HCT116 (cell line): ENCODE measurements at regions not wholly inside any gene's neighbourhood (a gene's known extent, or its start where the extent isn't known, plus 50 kb on each side); places are given as distances from the start of the nearest gene placed in this dataset.
A peak's percentile ranks its signal among the peaks of the same experiment; 100 is the strongest.

Experiments
- ATAC-seq: fragments of 200-7000 bp; cut with Tn5 transposase; 2 replicates; pipeline ENCODE4 v1.9.1; 2020; ENCODE audit warnings: mild to moderate bottlenecking, moderate library complexity
- BruUV-seq: library from RNA; stranded (reverse); fragments of 400-500 nt; replicated peaks from 2 replicates; lab custom pipeline; 2021; lab: Mats Ljungman, UMichigan
- CTCF ChIA-PET: fragments of 300-600 bp; sonication (Branson Sonifier 250); formaldehyde crosslinking; loops from one replicate; lab custom pipeline; 2021; ENCODE audit warnings: antibody characterized with exemption; lab: Charles Lee
- POLR2A ChIA-PET: fragments of 300-600, 350-600 bp; sonication (Branson Sonifier 250); formaldehyde crosslinking; loops from one replicate; lab custom pipeline; 2021; ENCODE audit warnings: antibody characterized with exemption; lab: Charles Lee
- RAD21 ChIA-PET, 2 experiments: fragments of 300-600 bp; sonication (Branson Sonifier 250); formaldehyde crosslinking; loops; one replicate each; lab custom pipeline; 2023; ENCODE audit warnings: low total read pairs in 2 of 2; ENCODE audit not compliant: uncharacterized antibody in 2 of 2, unreplicated experiment in 2 of 2, low non-redundant PET in 1 of 2; lab: Charles Lee
- DNase-seq: peaks from one replicate; pipeline ENCODE4 v3.0.0-alpha.2; 2010; ENCODE audit warnings: low read depth, low spot score
- H2AFZ ChIP-seq: fragments of 200-600 bp; shearing (Covaris generic), sonication (generic); 2 replicates; pipeline ENCODE4 v1.6.1; 2017; ENCODE audit warnings: low read depth, mixed run types, mixed read lengths, antibody characterized with exemption, low read length; ENCODE audit not compliant: poor library complexity, severe bottlenecking
- H3K27ac ChIP-seq: 2 replicates; pipeline ENCODE4 v1.5.1; 2012; ENCODE audit warnings: low read depth, low read length
- H3K27me3 ChIP-seq: fragments of 200-600 bp; sonication (generic); 2 replicates; pipeline ENCODE4 v1.6.1; 2016; ENCODE audit warnings: mixed run types, low read length, mixed read lengths; ENCODE audit not compliant: insufficient read depth
- H3K36me3 ChIP-seq, 2 experiments: fragments of 200-500 bp in 1 of 2; fragments of 200-600 bp in 1 of 2; sonication (Bioruptor generic) in 1 of 2; sonication (generic) in 1 of 2; 2 replicates each; pipeline versions ENCODE4 v1.5.1 to v1.6.1; 2014 to 2016; ENCODE audit warnings: low read length in 2 of 2, inconsistent platforms in 1 of 2, mixed read lengths in 1 of 2, mixed run types in 1 of 2; ENCODE audit not compliant: insufficient read depth in 2 of 2, control insufficient read depth in 1 of 2
- H3K4me1 ChIP-seq, 2 experiments: fragments of 200-600 bp in 1 of 2; sonication (generic) in 1 of 2; 2 replicates each; pipeline versions ENCODE4 v1.5.1 to v1.6.1; 2012 to 2017; ENCODE audit warnings: low read length in 2 of 2, inconsistent platforms in 1 of 2, mild to moderate bottlenecking in 1 of 2, mixed read lengths in 1 of 2, mixed run types in 1 of 2, moderate library complexity in 1 of 2; ENCODE audit not compliant: insufficient read depth in 2 of 2, control insufficient read depth in 1 of 2
- H3K4me2 ChIP-seq: fragments of 200-600 bp; sonication (generic); 2 replicates; pipeline ENCODE4 v1.6.1; 2017; ENCODE audit warnings: mixed run types, low read length, mixed read lengths
- H3K4me3 ChIP-seq, 2 experiments: fragments of 200-600 bp in 1 of 2; sonication (generic) in 1 of 2; replicated peaks in 1 of 2; 2 replicates each; pipeline ENCODE4 v1.5.1; 2011 to 2016; ENCODE audit warnings: low read length in 2 of 2, control low read depth in 1 of 2, low read depth in 1 of 2, mild to moderate bottlenecking in 1 of 2, mixed read lengths in 1 of 2, mixed run types in 1 of 2
- H3K79me2 ChIP-seq: fragments of 200-600 bp; sonication (generic); 2 replicates; pipeline ENCODE4 v1.6.1; 2017; ENCODE audit warnings: mild to moderate bottlenecking, mixed run types, low read length, moderate library complexity, mixed read lengths; ENCODE audit not compliant: insufficient read depth
- H3K9ac ChIP-seq: fragments of 200-600 bp; sonication (generic); 2 replicates; pipeline ENCODE4 v1.6.1; 2016; ENCODE audit warnings: low read length, mixed read lengths
- H3K9me2 ChIP-seq: fragments of 200-600 bp; sonication (generic), shearing (Covaris generic); 2 replicates; pipeline ENCODE4 v1.6.1; 2017; ENCODE audit warnings: mixed run types, mild to moderate bottlenecking, moderate library complexity; ENCODE audit not compliant: insufficient read depth
- H3K9me3 ChIP-seq, 2 experiments: fragments of 200-500 bp in 1 of 2; fragments of 200-600 bp in 1 of 2; sonication (Bioruptor generic) in 1 of 2; sonication (generic) in 1 of 2; 2 replicates each; pipeline ENCODE4 v1.6.1; 2014 to 2017; ENCODE audit warnings: low read length in 2 of 2, mixed read lengths in 2 of 2, inconsistent platforms in 1 of 2, low read depth in 1 of 2, mild to moderate bottlenecking in 1 of 2, mixed run types in 1 of 2, moderate library complexity in 1 of 2; ENCODE audit not compliant: control insufficient read depth in 1 of 2, insufficient read depth in 1 of 2
- H4K20me1 ChIP-seq: fragments of 200-600 bp; sonication (generic), shearing (Covaris generic); 2 replicates; pipeline ENCODE4 v1.6.1; 2017; ENCODE audit warnings: mixed run types, mild to moderate bottlenecking, moderate library complexity; ENCODE audit not compliant: insufficient read depth
- CBX3 ChIP-seq: IDR thresholded peaks from 2 replicates; pipeline ENCODE4 v1.6.1; 2012; ENCODE audit warnings: low read depth
- EGR1 ChIP-seq: IDR thresholded peaks from 2 replicates; pipeline ENCODE4 v1.6.1; 2012; ENCODE audit warnings: low read depth
- ELF1 ChIP-seq: IDR thresholded peaks from 2 replicates; pipeline ENCODE4 v1.6.1; 2012; ENCODE audit warnings: low read depth, borderline replicate concordance
- EZH2 ChIP-seq: fragments of 200-600 bp; sonication (generic); IDR thresholded peaks from 2 replicates; pipeline ENCODE4 v1.6.1; 2017; ENCODE audit warnings: antibody characterized with exemption, mixed run types
- EZH2phosphoT487 ChIP-seq: fragments of 200-600 bp; IDR thresholded peaks from 2 replicates; pipeline ENCODE4 v1.6.1; 2018; ENCODE audit warnings: antibody characterized with exemption, borderline replicate concordance
- FOSL1 ChIP-seq: IDR thresholded peaks from 2 replicates; pipeline ENCODE4 v1.6.1; 2012; ENCODE audit warnings: low read depth
- JUND ChIP-seq: IDR thresholded peaks from 2 replicates; pipeline ENCODE4 v1.6.1; 2012
- POLR2A ChIP-seq: IDR thresholded peaks from 2 replicates; pipeline ENCODE4 v1.7.0; 2011; ENCODE audit warnings: borderline replicate concordance; ENCODE audit not compliant: insufficient read depth, insufficient read length; ENCODE audit errors: extremely low read depth
- RAD21 ChIP-seq: IDR thresholded peaks from 2 replicates; pipeline ENCODE4 v1.6.1; 2012; ENCODE audit warnings: low read depth, mild to moderate bottlenecking
- SP1 ChIP-seq: IDR thresholded peaks from 2 replicates; pipeline ENCODE4 v1.6.1; 2012; ENCODE audit warnings: low read depth
- ZNF274 ChIP-seq: fragments of 200-500 bp; sonication (Bioruptor generic); IDR thresholded peaks from 2 replicates; pipeline ENCODE4 v1.6.1; 2014; ENCODE audit warnings: mild to moderate bottlenecking, low read depth, low read length, inconsistent platforms
- intact Hi-C: fragments of 100-400 bp; cut with micrococcal nuclease; formaldehyde crosslinking; loops from 2 replicates; pipeline ENCODE4 v1.10.0; 2022
- TF ChIP-seq, protein P1 (sequence below), 3 experiments: fragments of 200-600 bp in 1 of 3; sonication (generic) in 1 of 3; IDR thresholded peaks in 2 of 3; conservative IDR thresholded peaks in 1 of 3; 2 replicates each; pipeline ENCODE4 v1.5.1; 2012 to 2017; ENCODE audit warnings: low read depth in 2 of 3, low read length in 2 of 3, antibody characterized with exemption in 1 of 3, borderline replicate concordance in 1 of 3, control low read depth in 1 of 3, mild to moderate bottlenecking in 1 of 3, mixed read lengths in 1 of 3, mixed run types in 1 of 3, moderate library complexity in 1 of 3; ENCODE audit not compliant: insufficient read depth in 1 of 3
- TF ChIP-seq, protein P2 (sequence below): IDR thresholded peaks from 2 replicates; pipeline ENCODE4 v1.6.1; 2012

DNA sequence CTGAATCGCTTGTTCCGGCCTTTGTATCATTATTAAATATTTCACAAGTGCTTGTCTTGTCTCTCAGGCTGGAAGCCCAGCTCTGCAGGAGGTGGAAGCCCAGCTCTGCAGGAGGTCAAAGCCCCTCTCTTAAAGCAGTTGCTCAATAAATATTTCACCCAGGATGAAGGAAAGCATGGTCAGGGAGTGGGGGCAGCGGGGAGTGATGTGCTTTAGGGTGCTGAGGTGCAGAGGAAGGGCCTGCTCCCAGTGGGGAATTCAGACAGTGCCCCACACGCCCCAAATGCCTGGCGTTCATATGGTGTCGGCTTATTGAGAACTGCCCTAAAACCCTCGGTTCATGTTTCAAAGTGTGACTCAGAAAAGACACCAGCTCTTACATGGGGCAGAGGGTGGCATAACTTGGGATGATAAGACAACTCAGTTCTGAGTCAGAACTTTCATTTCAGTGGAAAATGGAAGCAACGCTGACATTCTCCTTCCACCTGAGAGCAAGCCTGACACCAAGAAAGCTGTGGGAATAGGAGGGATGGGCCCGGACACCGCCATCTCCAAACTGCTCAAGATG is 114.3 kb upstream of the DAP start:
- peaks cover 3 to 15% of the 10 kb centered on the region in 2 experiments; a peak in 3 of 4 replicates for H3K4me1 ChIP-seq
- no peak overlapping the region for H3K9ac ChIP-seq
- peak; percentile 94 for ATAC-seq
- no TSS peak for BruUV-seq
- no peaks in the 10 kb centered on the region for H3K79me2 ChIP-seq
- POLR2A ChIA-PET, result no interaction called here
- TF ChIP-seq EZH2phosphoT487, result no peak
- no peak for TF ChIP-seq CBX3
- TF ChIP-seq ELF1, result no peak
- TF ChIP-seq SP1, result peak; percentile 43; the same call in 1 of the 2 replicates
- TF ChIP-seq, protein P1, sequence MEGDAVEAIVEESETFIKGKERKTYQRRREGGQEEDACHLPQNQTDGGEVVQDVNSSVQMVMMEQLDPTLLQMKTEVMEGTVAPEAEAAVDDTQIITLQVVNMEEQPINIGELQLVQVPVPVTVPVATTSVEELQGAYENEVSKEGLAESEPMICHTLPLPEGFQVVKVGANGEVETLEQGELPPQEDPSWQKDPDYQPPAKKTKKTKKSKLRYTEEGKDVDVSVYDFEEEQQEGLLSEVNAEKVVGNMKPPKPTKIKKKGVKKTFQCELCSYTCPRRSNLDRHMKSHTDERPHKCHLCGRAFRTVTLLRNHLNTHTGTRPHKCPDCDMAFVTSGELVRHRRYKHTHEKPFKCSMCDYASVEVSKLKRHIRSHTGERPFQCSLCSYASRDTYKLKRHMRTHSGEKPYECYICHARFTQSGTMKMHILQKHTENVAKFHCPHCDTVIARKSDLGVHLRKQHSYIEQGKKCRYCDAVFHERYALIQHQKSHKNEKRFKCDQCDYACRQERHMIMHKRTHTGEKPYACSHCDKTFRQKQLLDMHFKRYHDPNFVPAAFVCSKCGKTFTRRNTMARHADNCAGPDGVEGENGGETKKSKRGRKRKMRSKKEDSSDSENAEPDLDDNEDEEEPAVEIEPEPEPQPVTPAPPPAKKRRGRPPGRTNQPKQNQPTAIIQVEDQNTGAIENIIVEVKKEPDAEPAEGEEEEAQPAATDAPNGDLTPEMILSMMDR (IDR thresholded peaks at IDR 0.05 in 2 of 3, conservative IDR thresholded peaks at IDR 0.05 in 1 of 3; ENCODE audit: borderline replicate concordance in 1 of 3, insufficient read depth in 1 of 3, low read depth in 2 of 3, low read length in 2 of 3), result no peak
- TF ChIP-seq JUND, result peak; percentile 60
- TF ChIP-seq ZNF274, result no peak
- TF ChIP-seq FOSL1, result peak; percentile 64
- TF ChIP-seq EZH2, result no peak
- TF ChIP-seq POLR2A, result no peak
- TF ChIP-seq, protein P2, sequence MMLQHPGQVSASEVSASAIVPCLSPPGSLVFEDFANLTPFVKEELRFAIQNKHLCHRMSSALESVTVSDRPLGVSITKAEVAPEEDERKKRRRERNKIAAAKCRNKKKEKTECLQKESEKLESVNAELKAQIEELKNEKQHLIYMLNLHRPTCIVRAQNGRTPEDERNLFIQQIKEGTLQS, result no peak
- TF ChIP-seq RAD21, result no peak
- no peak for TF ChIP-seq EGR1
- TF ChIP-seq, all 23 proteins: peak for 3
- Histone ChIP-seq H3K27me3 (peaks cover 28% of the 10 kb centered on the region), H3K9me2 (no peaks in the 10 kb centered on the region), H2AFZ (no peak overlapping the region), H3K27ac (no peak overlapping the region), H3K4me2 (peak overlapping the region; percentile 34), H3K9me3 (no peaks in the 10 kb centered on the region), H3K4me3 (no peak overlapping the region), H4K20me1 (no peaks in the 10 kb centered on the region), H3K36me3 (no peaks in the 10 kb centered on the region)
- RAD21 ChIA-PET, result no interaction called here
- CTCF ChIA-PET, result interaction anchor here (1.6 kb wide), 1 partner anchor 11 kb away, joined by 8 read pairs; no protein-coding TSS in a partner anchor
- DNase-seq, result peak; percentile 33
- intact Hi-C loops, result no loop called here
